ENCODE measurements at regions not wholly inside any gene's neighbourhood (a gene's known extent, or its start where the extent isn't known, plus 50 kb on each side); places are given as distances from the start of the nearest gene placed in this dataset.

GRCh38 chr14:44070046-44070445 lies 437.0 kb downstream of the FSCB start:
- H3K79me2 ChIP-seq (ENCODE audit: insufficient read depth, low read length): no peaks in the 10 kb centered on the region
- H3K4me2 ChIP-seq (ENCODE audit: low read depth, low read length): no peak overlapping the region
- ChIA-PET CTCF (ENCODE audit: low intra/inter-chr PET ratio, low total read pairs) (no interaction called here), POLR2A (no interaction called here)
- H3K4me1 ChIP-seq (ENCODE audit: insufficient read depth, low read length): no peaks in the 10 kb centered on the region
- no TSS peak for BruUV-seq (replicated peaks)
- TF ChIP-seq HOMEZ (CRISPR knock-in tag; IDR thresholded peaks at IDR 0.05; ENCODE audit: low read depth) (no peak), ZBTB37 (CRISPR knock-in tag; IDR thresholded peaks at IDR 0.05) (no peak), MTF2 (CRISPR knock-in tag; IDR thresholded peaks at IDR 0.05; ENCODE audit: borderline replicate concordance) (no peak), ZNF652 (CRISPR knock-in tag; IDR thresholded peaks at IDR 0.05; ENCODE audit: borderline replicate concordance, low read depth) (no peak)
- peaks cover 23% of the 10 kb centered on the region; the same call in 1 of the 2 replicates for H3K9me3 ChIP-seq (ENCODE audit: low read length)
- H3K4me3 ChIP-seq (replicated peaks in 1 of 3; ENCODE audit: insufficient read depth in 1 of 3, low read depth in 2 of 3, low read length in 3 of 3): no peak overlapping the region
- H4K20me1 ChIP-seq (ENCODE audit: insufficient read depth, low read length): no peaks in the 10 kb centered on the region
- intact Hi-C loops (cut with micrococcal nuclease; ENCODE audit: unreplicated experiment) (no loop called here), in situ Hi-C loops (cut with HindIII; ENCODE audit: extremely low pct_ligation_motif_present, low pct_unique_long_range_greater_than_20kb) (no loop called here)
- ATAC-seq: no peak
- H3K27ac ChIP-seq (ENCODE audit: extremely low read length, insufficient read depth, low read length): no peak overlapping the region
- H3K9ac ChIP-seq (ENCODE audit: insufficient read depth, low read depth, low read length): no peak overlapping the region
- no peaks in the 10 kb centered on the region for H3K27me3 ChIP-seq (ENCODE audit: control insufficient read depth in 1 of 2, insufficient read depth in 2 of 2, low read length in 2 of 2)
- WGBS (ENCODE audit: low lambda C conversion rate): 17% methylated on average over 3 of the region's 3 CpGs
- no peaks in the 10 kb centered on the region for H3K36me3 ChIP-seq (replicated peaks in 1 of 2; ENCODE audit: control insufficient read depth in 1 of 2, insufficient read depth in 2 of 2, low read length in 2 of 2)
- FAIRE-seq: no peak
- no peak overlapping the region for H2AFZ ChIP-seq (ENCODE audit: low read length)
- no peak for DNase-seq (ENCODE audit: low spot score)

- BruUV-seq (replicated peaks): no TSS peak
- no peak for TF ChIP-seq SKIL (CRISPR knock-in tag; IDR thresholded peaks at IDR 0.05; ENCODE audit: borderline replicate concordance)
- no peak for TF ChIP-seq SALL2 (CRISPR knock-in tag; IDR thresholded peaks at IDR 0.05)
- no peak for TF ChIP-seq ZNF230 (CRISPR knock-in tag; IDR thresholded peaks at IDR 0.05)
- no peak for TF ChIP-seq MBNL3 (CRISPR knock-in tag; conservative IDR thresholded peaks at IDR 0.05)
- TF ChIP-seq ATM (IDR thresholded peaks at IDR 0.05; ENCODE audit: borderline replicate concordance): no peak
- H3K4me1 ChIP-seq (ENCODE audit: insufficient read depth, low read length): no peaks in the 10 kb centered on the region
- no peaks in the 10 kb centered on the region for H3K36me3 ChIP-seq (replicated peaks in 1 of 2; ENCODE audit: control insufficient read depth in 1 of 2, insufficient read depth in 2 of 2, low read length in 2 of 2)
- no peaks in the 10 kb centered on the region for H4K20me1 ChIP-seq (ENCODE audit: insufficient read depth, low read length)
- ATAC-seq (no peak), DNase-seq (ENCODE audit: low spot score) (no peak), FAIRE-seq (no peak)
- H3K9ac ChIP-seq (ENCODE audit: insufficient read depth, low read depth, low read length): no peak overlapping the region
- WGBS (ENCODE audit: low lambda C conversion rate): 3% methylated on average over 3 of the region's 3 CpGs
- no peaks in the 10 kb centered on the region; the same call in 1 of the 2 replicates for H3K9me3 ChIP-seq (ENCODE audit: low read length)
- H2AFZ ChIP-seq (ENCODE audit: low read length): no peak overlapping the region
- ChIA-PET CTCF (ENCODE audit: low intra/inter-chr PET ratio, low total read pairs) (no interaction called here), POLR2A (no interaction called here)
- intact Hi-C loops (cut with micrococcal nuclease; ENCODE audit: unreplicated experiment): no loop called here
- no peak overlapping the region for H3K27ac ChIP-seq (ENCODE audit: extremely low read length, insufficient read depth, low read length)
- in situ Hi-C loops (cut with HindIII; ENCODE audit: extremely low pct_ligation_motif_present, low pct_unique_long_range_greater_than_20kb): no loop called here
- H3K4me2 ChIP-seq (ENCODE audit: low read depth, low read length): no peak overlapping the region
- H3K27me3 ChIP-seq (ENCODE audit: control insufficient read depth in 1 of 2, insufficient read depth in 2 of 2, low read length in 2 of 2): no peaks in the 10 kb centered on the region
- no peaks in the 10 kb centered on the region for H3K79me2 ChIP-seq (ENCODE audit: insufficient read depth, low read length)
- no peak overlapping the region for H3K4me3 ChIP-seq (replicated peaks in 1 of 3; ENCODE audit: insufficient read depth in 1 of 3, low read depth in 2 of 3, low read length in 3 of 3)
These were observed 453.7 kb downstream of the FSCB start for GRCh38 chr14:44053422-44053821.
